HT-29 (cell line): ENCODE measurements at regions not wholly inside any gene's neighbourhood (a gene's known extent, or its start where the extent isn't known, plus 50 kb on each side); places are given as distances from the start of the nearest gene placed in this dataset.
"Not testable (repeated sequence)": the region's sequence is repeated elsewhere in the genome, so short reads cannot be mapped to it uniquely, and the experiment has no call there.

Source experiments
- DNase-seq: peaks from one replicate; pipeline ENCODE4 v3.0.0-alpha.2; 2015; ENCODE audit warnings: low spot score

DNA sequence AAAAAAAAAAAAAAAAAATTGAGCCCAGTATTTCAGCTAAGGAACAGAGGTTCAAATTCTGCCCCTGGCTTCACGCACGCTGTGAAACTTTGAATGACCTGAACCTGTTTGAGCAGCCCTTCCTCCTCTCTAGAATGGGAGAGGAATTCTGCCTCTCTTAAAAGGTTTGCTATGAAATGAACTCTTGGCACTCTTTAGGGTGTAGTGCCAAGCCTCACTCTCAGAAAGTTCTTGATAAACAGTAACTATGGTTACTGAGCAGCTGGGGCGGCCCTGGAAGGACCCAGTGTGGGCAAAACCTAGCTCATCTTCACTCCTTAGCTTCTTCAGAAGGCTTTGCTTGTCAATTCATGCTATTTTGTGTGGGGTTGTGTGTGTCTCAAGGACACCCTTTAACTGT, 73.7 kb downstream of the GEMIN8 start:
- DNase-seq = no peak

DNA sequence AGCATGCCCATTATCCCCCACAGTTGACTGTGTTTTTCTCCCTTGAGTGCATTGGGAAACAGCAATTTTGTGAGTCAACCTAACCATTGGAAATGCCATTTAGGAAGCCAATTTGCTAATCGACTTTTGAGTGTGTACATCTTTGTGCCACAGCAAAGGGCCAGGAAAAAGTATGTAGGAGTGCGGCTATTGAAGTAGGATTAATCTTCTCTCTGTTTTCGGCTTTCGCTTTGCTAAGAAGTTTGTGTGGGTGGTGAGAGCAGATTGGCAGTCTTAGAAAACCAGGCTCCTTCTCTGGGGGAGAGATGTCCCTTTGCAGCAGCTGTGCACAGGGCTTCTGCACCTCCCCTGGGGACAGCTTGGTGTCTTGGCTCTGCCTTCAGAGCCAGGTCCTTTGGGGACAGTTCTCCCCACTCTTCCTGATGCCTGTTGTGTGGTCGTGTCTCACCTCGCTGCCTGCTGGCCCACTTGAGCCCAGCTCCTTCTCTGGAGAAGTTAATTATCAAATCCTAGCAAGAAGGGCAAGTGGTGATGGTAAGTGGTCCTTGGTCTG, 74.5 kb downstream of the GEMIN8 start:
- DNase-seq = no peak

DNA sequence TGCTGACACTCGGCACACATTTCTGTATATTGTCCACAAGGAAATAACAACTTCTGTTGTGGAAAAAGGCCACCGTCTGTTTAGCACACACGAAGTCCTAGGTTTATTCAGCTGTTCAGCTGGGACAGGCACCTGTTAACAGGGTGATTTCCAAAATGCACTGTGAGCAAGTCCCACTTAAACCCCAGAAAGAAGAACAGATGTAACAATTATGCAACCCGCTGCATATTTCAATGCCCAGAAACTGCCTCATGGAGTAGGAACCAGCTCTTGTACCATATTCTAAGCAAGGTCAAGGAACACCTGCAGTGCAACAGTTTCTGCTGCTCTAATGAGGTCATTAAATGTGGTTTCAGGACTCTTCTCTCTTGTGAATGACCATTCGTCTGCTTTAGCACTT, 77.1 kb downstream of the GEMIN8 start:
- no peak for DNase-seq

DNA sequence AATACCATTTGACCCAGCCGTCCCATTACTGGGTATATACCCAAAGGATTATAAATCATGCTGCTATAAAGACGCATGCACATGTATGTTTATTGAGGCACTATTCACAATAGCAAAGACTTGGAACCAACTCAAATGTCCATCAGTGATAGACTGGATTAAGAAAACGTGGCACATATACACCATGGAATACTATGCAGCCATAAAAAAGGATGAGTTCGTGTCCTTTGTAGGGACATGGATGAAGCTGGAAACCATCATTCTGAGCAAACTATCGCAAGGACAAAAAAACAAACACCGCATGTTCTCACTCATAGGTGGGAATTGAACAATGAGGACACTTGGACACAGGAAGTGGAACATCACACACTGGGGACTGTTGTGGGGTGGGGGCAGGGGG, 83.5 kb downstream of the GEMIN8 start:
- not testable (repeated sequence) for DNase-seq

DNA sequence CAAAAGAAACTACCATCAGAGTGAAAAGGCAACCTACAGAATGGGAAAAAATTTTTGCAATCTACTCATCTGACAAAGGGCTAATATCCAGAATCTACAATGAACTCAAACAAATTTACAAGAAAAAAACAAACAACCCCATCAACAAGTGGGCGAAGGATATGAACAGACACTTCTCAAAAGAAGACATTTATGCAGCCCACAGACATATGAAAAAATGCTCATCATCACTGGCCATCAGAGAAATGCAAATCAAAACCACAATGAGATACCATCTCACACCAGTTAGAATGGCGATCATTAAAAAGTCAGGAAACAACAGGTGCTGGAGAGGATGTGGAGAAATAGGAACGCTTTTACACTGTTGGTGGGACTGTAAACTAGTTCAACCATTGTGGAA, 83.9 kb downstream of the GEMIN8 start:
- DNase-seq = not testable (repeated sequence)

DNA sequence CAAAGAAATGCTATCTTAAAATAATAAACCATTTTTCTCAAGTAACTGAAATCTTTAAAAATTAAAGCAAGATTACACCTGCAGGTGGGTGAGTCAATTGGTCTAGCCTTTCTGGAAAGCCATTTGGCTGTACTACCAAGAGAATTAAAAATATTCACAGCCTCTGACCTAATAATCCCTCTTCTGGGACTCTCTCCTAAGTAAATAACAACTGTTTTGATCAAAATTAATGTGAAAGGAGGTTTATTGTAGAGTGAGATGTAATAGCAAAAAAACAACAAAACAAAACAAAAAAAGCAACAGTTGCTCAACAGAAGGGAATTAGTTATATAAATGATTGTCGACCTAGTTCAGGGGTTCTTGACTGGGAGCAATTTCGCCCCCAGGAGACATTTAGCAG, 89.0 kb downstream of the GEMIN8 start:
- DNase-seq = no peak

DNA sequence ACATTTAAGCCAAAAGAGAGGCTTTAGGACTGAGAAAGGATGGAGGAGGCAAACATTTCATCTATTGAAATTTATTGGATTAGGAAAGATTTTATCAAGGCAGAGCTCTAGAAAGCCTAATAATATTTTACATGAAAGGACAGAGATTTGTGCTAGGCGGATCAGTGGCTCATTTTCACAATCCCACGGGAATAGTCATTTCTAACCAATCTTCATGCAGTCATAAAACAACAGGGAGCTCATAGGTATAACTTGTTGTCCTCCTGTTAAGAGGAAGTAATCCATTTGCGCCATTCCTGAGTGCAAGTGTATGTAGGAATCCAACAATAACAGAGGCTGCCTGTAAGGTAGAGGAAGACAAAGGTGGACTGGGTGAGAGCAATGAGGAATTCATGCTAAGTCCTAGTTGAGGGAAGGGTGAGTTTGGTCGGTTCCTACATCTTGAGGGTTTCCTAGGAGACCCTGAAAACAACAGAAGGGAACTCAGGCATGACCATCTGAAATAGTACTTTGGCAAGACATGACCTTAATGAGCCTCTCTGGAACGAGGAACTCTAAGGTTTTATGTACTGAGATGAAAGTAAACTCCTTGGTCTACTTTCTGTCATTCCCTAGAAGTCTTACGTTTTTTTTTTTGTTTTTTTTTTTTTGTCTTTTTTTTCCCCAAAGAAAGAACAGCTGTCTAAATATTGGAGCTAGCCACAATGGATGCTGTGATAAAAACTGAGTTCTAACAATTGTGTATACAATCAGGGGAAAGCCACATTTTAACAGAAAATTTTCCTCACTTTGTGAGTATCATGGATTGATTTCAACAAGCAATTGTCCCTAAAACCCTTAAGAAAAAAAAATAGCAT, 89.7 kb downstream of the GEMIN8 start:
- DNase-seq = no peak

DNA sequence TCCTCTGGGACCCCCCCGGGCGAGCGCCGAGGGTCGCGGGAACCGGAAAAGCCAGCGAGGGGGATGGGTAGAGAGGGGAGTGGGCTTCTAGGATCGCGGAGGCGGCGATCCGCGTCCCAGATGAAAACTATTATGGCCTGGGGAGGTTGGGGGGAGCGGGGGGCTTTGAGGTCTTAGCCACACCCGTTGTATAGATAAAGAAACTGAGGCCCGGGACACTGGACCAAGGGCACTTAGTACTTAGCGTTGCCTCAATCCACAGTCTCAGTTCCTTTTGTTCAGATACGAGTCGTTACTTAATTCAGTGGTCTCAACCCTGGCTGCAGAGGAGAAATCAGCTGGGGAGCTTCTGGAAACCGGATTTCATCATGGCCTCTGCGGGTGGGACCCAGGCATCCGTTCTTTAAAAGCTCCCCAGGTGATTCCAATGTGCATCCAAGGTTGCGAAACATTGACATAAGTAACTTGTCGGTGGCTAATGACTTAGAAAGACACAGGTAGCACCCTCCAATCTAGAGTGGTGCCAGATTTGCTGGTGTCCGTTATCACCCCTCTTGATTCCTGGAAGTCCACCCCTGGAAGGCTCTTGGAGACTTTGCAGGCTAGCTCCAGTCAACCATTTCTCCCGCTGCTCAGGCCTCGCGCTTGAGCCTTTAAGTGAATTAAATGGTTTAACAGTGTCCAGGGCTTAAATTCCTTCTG, 90.7 kb downstream of the GEMIN8 start:
- no peak for DNase-seq

DNA sequence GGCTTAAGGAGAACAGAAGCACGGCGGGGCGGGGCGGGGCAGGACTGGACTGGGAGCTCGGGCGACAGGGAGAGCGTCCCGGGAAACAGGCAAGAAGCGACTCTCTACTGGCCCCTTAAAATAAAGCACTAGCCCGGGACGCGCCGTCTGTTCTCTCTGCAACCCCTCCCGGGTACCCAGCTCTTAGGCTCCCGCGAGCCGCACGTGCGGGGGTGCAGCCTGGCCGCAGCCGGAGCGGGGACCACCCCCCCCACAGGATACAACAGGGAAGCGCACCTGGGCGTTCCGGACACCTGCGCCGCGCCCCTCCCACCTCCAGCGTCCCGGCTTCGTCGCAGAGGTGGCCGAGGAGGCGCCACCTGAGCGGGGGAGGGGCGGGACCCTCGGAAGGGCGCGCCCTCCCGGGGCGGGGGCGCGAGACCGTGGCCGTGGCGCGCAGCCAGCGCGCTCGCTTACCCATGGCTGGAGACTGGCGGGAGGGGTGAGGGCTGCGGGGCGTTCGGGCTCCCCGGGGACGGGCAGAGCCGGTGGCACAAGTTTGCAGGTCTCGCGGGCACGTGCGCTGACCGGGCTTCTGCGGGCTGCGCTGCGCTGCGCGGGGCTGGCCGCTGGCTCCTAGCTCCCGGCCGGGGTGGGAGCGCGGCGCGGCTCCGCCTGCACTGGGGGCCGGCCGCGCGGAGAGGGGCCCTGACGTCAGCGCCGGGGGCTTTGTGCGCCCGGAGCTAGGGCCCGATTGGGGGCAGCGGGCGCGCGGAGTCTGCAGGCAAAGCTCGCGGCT, 91.5 kb downstream of the GEMIN8 start:
- DNase-seq = no peak

DNA sequence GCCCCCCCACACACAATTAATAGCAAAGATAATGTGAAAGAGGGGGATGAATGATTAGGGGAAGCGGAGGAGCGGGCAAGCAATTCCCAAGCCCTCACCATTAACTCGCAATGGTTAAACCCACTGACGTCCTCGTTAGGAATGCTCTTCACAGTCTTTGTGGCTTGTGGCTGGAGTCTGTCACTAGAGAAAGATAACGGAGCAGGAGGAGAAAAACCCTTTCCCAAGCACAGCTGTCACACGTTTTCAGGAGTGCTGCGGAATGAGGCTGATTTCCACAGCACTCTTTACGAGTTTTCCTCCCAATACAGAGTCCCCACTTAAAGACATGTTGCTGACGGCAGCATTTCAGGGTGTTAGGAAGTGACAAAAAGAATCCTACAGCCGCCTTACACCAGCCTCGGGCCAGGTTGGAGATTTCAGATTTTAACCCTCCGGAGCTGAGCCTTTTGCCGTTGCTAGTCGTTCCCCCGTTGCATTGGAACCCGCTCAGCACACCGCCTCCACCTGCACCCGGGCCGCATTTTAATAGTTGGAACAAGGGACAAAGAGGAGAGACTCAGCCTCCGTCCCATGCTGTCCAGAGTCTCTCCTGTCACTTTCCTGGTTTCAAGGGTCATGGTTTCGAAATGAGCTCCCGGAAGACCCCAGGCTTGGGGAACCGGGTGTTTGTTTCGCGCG, 92.2 kb downstream of the GEMIN8 start:
- DNase-seq = no peak

DNA sequence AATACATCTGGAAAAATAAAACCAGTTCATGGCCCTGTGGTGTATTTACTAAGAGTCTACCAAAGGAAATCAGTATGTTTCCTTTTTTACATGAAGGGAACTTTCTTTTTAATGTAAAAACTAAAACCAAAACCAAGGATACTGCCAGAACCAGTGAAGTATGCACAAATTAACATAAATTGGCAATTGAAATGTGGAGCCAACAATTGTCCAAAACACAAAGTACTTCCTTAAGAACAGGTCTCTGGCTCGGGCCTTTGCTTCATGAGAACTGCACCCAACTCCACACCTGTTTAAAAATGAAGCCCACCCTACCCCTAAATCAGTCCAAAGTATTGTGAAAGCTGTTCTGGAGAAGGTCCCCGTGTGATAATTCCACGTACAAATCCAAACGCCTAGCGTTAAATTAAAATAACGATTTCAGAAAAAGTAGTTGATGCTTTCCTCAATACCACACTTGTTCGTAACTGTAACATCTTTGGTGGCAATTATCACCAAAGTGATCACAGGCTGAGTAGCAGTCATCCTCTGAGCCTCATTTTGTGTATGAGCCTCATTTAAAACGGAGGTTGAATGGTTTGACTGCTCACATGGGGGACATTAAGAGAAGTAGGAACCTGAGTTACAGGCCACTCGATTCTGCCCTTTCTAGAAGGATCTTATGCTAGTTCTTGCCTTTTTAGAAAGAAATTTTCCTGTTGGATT, 93.0 kb downstream of the GEMIN8 start:
- DNase-seq = no peak

DNA sequence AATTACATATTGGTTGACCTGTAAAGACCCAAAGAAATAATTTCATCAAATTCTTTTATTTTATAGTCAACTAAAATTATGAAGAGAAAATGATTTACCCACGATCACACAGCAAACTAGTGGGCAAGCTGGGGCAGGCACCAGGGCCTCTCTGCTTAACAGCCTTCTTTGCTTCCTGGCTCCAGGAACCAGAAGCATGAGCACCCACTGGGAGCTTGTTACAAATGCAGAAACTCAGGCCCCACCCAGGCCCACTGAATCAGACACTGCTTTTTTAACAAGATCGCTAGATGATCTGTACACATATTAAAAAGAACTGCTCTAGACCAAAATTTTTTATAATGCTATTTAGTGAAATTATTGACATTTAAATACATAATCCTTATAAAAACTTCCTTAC, 95.0 kb downstream of the GEMIN8 start:
- DNase-seq = no peak

DNA sequence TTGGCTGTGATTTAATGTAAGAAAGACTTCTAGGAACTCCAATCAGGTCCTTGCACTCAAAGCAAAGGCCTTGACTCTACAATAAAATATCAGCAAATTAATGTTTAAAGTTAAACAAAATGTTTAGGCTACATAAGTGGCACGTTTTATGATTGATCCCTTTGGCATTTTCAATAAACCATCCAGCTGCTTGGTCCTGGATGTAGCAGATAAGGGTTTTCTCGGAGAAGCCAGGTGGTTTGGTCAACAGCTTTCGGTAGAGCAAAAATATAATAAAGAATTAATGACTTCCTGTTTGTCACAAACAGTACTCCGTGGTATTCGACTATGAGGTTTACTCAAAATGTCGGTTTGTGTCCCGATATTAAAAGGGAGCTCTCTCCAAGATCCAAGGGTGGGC, 95.8 kb downstream of the GEMIN8 start:
- DNase-seq = no peak

DNA sequence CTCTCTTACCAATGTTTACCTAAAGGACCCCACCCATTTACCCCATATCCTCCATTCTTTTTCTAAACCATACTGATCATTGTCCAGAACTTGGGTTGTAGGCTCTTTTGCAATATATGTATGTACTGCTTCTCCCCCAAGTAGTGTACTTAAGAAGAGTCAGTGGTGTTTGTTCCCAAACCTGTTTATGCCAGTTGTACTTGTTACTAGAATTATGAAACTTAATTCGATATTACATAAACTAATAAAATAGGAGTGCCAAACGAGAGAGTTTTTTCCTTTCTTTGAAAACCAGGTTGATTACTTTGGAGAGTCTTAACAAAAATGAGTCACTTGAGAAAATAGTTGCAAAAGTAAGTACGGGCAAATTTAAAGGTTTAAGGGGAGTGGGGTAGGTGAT, 96.3 kb downstream of the GEMIN8 start:
- no peak for DNase-seq

DNA sequence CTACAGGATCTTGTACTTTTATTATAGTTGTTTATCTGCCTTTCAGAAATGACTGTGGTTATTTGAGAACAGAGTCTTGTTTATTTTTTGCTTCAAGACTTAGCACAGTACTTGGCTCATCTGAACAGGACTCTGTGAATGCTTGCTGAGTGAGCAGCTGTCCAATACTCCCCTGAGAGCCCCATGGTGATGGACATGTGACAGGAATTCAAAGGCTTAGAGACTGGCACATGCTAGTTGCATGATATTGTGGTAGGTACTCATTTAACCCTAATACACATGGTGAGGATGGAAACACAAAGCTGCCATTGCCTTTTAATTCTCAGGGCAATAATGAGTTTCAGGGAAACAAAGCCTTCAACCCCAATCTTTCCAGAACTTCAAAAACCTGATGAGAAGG, 97.3 kb downstream of the GEMIN8 start:
- no peak for DNase-seq

DNA sequence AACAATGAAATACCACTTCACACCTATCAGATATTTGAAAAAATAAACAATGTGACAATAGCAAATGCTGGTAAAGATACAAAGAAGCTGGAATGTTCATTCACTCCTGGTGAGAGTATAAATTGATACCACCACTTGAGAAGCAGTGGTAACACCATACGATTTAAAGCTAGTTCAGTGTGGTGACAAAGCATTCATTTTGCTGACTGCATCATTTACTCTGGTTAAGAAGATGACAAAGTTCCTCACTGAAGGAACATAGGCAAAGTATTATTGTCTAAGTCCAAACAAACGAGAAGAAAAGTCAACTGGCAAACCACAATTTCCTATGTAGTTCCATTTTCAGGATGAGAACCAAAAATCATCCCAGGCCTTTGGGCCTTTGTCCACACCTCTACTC, 102.5 kb downstream of the GEMIN8 start:
- no peak for DNase-seq

DNA sequence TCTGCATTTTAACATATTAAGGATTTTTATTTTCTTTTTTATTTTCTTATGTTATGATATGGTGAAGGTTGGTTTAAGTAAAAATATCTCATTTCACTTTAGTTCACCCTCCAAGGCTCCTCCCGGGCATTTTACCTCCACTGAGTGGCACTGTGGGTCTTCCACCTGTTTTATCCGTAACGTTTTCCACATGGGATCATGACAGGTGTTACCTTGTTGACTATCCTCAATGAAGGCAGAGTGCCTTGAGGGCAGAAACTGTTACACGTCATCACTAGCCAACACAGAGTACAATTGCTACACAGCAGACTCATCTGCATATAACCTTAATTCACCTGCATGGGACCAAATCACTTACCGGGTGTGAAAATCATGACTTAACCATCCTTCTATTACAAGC, 105.8 kb downstream of the GEMIN8 start:
- no peak for DNase-seq

DNA sequence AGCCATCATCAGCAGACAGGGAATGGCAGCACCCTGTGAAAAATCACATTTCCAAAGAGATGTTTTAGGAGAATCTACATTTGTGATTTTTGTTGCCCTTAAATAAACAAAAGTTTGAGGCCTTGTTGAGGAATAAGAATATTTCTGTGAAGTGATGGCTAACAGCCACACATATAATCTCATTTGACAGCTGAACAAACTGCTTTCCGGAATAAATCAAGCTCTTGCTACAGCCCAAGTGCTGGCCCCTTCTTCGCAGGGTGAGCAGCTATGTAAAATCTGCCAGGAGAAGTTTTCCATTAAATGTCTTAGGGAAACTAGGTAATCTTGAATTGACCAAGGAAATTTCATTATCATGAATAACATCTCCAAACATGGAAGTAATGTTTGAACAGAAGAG, 106.4 kb upstream of the GPM6B start:
- no peak for DNase-seq

DNA sequence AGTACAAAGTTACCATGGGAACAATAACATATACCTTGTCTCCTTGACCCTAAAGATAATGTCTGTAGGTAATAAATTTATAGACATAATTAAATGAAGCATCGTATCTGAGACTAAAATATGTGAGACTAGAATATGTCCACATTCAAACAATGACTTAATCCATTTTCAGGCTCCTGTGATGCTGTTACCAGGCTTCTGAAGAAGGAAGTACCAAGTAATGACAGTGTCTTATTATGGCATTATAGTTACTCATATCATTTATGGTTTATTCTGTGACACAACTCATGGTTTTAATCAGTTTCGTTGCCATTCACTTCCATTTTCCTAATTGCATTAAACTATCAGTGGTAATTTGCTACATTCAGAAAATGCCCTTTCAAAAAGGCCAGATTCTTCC, 100.6 kb upstream of the GPM6B start:
- no peak for DNase-seq

DNA sequence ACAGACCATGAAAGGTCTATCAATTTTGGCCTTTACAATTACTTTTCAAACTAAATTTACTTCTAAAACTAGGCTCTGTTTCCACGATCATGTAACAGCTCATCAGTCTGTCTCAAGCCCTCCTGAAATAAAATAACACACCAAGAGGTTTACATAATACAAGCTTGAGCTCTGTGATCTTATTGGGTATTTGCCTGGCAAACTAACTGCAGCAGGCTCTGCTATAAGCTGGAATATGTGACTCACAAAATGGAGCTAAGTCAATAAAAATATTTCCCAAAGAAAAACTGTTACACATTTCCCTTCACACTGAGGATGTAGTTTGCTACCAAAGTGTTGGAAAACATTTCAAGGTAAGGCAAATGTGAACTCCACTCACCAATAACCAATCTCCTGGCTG, 94.7 kb upstream of the GPM6B start:
- DNase-seq = no peak

DNA sequence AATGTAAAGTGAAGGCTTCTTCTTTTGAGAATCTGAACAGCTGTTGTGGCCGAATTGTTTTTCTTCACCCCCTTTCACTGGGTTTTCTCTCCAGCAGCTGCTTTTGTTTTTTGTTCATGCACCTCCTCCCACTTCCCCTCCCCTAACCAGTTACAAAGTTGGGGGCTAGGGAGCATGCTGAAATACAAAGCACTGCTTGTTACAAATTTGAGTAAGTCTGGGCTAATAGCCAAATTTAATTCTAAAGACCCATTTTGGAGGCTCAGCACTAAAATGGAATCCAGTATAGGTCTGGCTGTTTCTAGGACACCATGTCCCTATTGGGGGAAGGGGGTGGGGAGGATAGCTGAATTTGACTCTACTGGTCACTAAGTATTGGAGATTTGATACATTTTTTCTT, 89.2 kb upstream of the GPM6B start:
- no peak for DNase-seq
